Duodenal mucosa (tissue), 2 donors: ENCODE measurements at regions not wholly inside any gene's neighbourhood (a gene's known extent, or its start where the extent isn't known, plus 50 kb on each side); places are given as distances from the start of the nearest gene placed in this dataset.

Source experiments
- H3K27ac ChIP-seq: one replicate; pipeline ENCODE4 v1.7.0; 2013; ENCODE audit warnings: low read depth, low read length
- H3K27me3 ChIP-seq, 2 donors: one replicate each; pipeline ENCODE4 v1.7.0; 2013; ENCODE audit warnings: low read length in 2 of 2, control low read depth in 1 of 2; ENCODE audit not compliant: insufficient read depth in 2 of 2, control insufficient read depth in 1 of 2
- H3K36me3 ChIP-seq, 2 donors: one replicate each; pipeline ENCODE4 v1.7.0; 2013; ENCODE audit warnings: low read length in 2 of 2, control low read depth in 1 of 2; ENCODE audit not compliant: insufficient read depth in 2 of 2, control insufficient read depth in 1 of 2
- H3K4me1 ChIP-seq, 2 donors: one replicate each; pipeline ENCODE4 v1.7.0; 2013; ENCODE audit warnings: low read length in 2 of 2, control low read depth in 1 of 2; ENCODE audit not compliant: insufficient read depth in 2 of 2, control insufficient read depth in 1 of 2
- H3K4me3 ChIP-seq, 2 donors: one replicate each; pipeline ENCODE4 v1.7.0; 2013; ENCODE audit warnings: low read length in 2 of 2, low read depth in 1 of 2
- H3K9ac ChIP-seq, 2 donors: one replicate each; pipeline ENCODE4 v1.7.0; 2013; ENCODE audit warnings: low read length in 2 of 2, low read depth in 1 of 2
- H3K9me3 ChIP-seq, 2 donors: one replicate each; pipeline ENCODE4 v1.7.0; 2013; ENCODE audit warnings: low read length in 2 of 2, control low read depth in 1 of 2; ENCODE audit not compliant: control insufficient read depth in 1 of 2

DNA sequence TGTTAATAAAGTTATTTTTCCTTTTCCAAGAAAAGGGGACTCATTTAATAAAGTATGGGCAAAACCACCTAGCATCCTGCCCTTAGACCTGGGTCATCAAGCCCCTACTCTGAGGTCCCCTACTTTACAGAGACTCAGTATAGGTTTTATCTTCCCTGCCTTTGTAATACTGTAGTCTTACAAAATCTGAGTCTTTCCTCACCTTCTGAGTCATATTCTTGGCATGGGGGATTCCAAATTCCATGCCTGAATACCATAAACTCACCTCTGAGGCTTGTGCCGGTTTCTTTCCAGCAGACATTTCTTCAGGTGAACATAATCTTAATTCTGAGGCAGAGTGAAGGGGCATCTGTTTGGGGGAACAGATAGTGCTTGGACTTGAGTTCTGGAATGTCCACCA lies 282.5 kb downstream of the KCNA4 start:
- H3K4me3 ChIP-seq: no peak overlapping the region
- no peak overlapping the region for H3K27ac ChIP-seq
- H3K9me3 ChIP-seq: peaks cover 4 to 14% of the 10 kb centered on the region in 2 donors
- no peaks in the 10 kb centered on the region for H3K4me1 ChIP-seq
- no peak overlapping the region for H3K9ac ChIP-seq
- no peaks in the 10 kb centered on the region for H3K36me3 ChIP-seq
- no peaks in the 10 kb centered on the region for H3K27me3 ChIP-seq

DNA sequence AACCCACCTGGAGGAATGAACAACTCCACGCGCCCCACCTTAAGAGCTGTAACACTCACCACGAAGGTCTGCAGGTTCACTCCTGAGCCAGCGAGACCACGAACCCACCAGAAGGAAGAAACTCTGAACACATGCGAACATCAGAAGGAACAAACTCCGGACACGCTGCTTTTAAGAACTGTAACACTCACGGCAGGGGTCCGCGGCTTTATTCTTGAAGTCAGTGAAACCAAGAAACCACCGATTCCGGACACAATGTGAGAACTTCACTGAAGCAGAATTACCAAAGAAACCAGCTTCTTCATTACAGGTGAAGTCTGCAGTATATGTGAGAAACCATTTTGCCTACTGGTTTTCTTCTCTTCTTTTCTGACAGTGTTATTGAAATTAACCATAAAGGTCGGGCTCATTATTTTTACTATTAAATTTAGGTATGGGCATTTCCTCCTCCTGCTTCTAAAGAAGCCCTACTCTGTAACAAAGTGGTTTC lies 303.0 kb downstream of the KCNA4 start:
- no peak overlapping the region for H3K27ac ChIP-seq
- no peak overlapping the region for H3K9ac ChIP-seq
- H3K36me3 ChIP-seq: no peaks in the 10 kb centered on the region

DNA sequence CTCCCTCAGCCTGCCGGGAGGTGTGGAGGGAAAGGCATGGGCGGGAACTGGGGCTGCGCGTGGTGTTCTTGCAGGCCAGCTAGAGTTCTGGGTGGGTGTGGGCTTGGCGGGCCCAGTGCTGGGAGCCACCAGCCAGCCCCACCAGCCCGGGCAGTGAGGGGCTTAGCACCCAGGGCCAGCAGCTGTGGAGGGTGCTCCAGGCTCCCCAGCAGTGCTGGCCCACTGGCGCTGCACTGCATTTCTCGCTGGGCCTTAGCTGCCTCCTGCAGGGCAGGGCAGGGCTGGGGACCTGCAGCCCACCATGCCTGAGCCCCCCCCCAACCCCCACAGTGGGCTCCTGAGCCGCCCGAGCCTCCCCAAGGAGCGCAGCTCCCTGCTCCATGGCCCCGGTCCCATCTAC lies 304.2 kb downstream of the KCNA4 start:
- Histone ChIP-seq H3K9ac (no peak overlapping the region), H3K36me3 (no peaks in the 10 kb centered on the region), H3K27me3 (no peaks in the 10 kb centered on the region), H3K4me3 (no peak overlapping the region), H3K4me1 (no peaks in the 10 kb centered on the region), H3K9me3 (no peaks in the 10 kb centered on the region), H3K27ac (no peak overlapping the region)

More for the DNA sequence above, 303.0 kb downstream of the KCNA4 start:
- Histone ChIP-seq H3K4me1 (no peaks in the 10 kb centered on the region), H3K4me3 (no peak overlapping the region), H3K27me3 (no peaks in the 10 kb centered on the region), H3K9me3 (no peaks in the 10 kb centered on the region)

DNA sequence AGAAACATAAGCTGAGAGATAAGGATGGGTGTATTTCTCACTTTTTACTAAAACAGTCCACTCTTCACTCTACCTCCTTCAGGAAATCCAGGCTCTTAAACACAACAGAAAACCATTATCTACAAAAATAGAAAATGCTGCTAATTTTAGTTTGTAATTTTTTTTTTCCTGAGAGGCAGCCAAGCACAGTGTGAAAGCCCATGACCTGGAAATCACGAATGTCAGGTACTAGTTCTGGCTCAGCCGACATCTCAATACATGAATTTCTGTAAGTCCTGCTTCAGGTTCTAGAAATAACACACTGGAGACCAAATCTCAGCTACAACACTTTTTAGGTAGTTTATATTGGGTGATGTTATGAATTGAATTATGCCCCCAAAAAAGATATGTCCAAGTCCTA lies 308.9 kb downstream of the KCNA4 start:
- Histone ChIP-seq H3K4me3 (no peak overlapping the region), H3K4me1 (no peaks in the 10 kb centered on the region), H3K9ac (no peak overlapping the region), H3K27ac (no peak overlapping the region), H3K36me3 (no peaks in the 10 kb centered on the region), H3K9me3 (no peaks in the 10 kb centered on the region), H3K27me3 (no peaks in the 10 kb centered on the region)

DNA sequence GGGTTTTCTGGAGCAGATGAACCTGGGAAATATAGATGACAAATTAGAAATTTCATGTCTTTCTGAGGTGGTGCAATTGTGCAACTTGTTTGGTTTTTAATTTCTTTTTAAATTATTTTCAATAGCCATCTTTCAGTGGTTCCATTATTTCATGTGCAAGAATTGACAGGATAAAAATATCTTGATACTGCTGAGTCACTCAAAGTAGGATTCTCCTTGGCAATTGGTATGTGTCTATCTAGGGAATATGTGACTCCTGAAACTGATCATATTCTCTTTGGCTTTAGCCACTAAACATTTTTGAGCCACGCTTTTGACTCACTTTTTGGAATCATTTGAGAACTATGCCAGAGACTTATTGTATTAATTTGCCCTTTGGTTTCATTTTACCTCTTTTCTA lies 331.5 kb downstream of the KCNA4 start:
- H3K9ac ChIP-seq: no peak overlapping the region
- H3K9me3 ChIP-seq: peaks cover 4 to 8% of the 10 kb centered on the region in 2 donors
- no peak overlapping the region for H3K4me3 ChIP-seq
- H3K27me3 ChIP-seq: no peaks in the 10 kb centered on the region
- H3K36me3 ChIP-seq: no peaks in the 10 kb centered on the region
- no peaks in the 10 kb centered on the region for H3K4me1 ChIP-seq
- no peak overlapping the region for H3K27ac ChIP-seq

DNA sequence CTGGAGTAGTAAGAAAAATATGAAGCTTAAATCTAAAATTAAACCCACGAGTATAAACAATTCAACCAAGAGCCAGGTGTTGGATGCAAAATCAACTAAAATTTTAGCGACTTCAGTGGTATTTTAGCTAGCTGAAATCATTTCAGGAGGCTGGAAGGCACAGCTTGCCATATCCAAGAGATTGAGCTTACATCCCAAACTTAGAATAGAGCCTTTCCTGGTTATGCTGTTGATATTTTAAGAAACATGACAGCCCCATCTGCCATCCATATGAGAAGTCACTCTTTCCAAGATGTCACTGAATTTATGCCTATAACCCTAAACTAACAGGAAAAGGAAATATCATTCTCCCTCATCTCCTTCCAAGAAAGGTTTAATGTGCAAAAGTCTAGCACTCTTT lies 334.0 kb downstream of the KCNA4 start:
- Histone ChIP-seq H3K9ac (no peak overlapping the region), H3K27ac (no peak overlapping the region), H3K36me3 (no peaks in the 10 kb centered on the region), H3K4me3 (no peak overlapping the region), H3K27me3 (no peaks in the 10 kb centered on the region), H3K4me1 (no peaks in the 10 kb centered on the region), H3K9me3 (peaks cover 7 to 8% of the 10 kb centered on the region in 2 donors)

DNA sequence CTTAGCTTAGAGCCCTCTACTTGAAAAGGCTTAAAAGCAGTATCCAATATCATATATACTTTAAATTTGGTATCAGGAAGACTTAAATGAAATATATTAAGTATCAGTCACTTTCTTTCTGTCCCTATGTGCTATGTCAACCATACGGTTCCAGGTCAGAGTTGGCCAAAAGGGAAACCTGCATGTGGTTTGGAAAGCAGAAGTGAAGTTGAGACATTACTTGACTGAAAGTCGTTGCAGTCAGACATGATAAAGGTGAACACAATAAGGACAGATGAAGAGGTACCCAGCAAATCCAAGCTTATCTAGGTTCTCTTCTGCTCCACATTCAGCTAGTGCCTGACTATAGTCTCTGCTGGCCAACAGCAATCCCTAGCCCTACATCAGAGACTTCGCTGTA lies 336.8 kb downstream of the KCNA4 start:
- no peak overlapping the region for H3K4me3 ChIP-seq

DNA sequence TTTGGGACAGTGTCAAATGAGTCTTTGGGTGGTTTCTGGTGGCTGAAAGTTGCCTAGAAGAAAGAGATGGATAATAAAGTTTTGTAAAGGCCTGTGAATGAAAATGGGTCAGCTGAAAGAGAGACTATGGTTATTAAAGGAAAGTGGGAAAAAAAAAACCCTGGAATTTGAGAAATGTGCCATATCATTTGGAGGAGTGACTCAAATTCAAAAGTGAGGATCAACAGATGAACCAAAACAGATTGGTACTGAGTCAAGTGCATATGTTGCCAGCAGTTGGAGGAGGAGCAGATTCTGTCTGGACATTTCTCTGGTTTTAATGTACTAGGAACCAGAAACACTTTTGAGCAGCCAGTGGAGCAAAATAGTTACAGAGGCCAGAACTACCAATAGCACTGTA lies 339.8 kb downstream of the KCNA4 start:
- no peaks in the 10 kb centered on the region for H3K4me1 ChIP-seq
- H3K4me3 ChIP-seq: no peak overlapping the region
- H3K27me3 ChIP-seq: no peaks in the 10 kb centered on the region
- H3K9me3 ChIP-seq: peaks cover 4 to 5% of the 10 kb centered on the region in 2 donors
- H3K27ac ChIP-seq: no peak overlapping the region
- no peak overlapping the region for H3K9ac ChIP-seq
- no peaks in the 10 kb centered on the region for H3K36me3 ChIP-seq

More for the DNA sequence above, 336.8 kb downstream of the KCNA4 start:
- peaks cover 4 to 10% of the 10 kb centered on the region in 2 donors for H3K9me3 ChIP-seq
- no peak overlapping the region for H3K9ac ChIP-seq
- H3K27ac ChIP-seq: no peak overlapping the region
- no peaks in the 10 kb centered on the region for H3K36me3 ChIP-seq
- no peaks in the 10 kb centered on the region for H3K27me3 ChIP-seq
- H3K4me1 ChIP-seq: no peaks in the 10 kb centered on the region

DNA sequence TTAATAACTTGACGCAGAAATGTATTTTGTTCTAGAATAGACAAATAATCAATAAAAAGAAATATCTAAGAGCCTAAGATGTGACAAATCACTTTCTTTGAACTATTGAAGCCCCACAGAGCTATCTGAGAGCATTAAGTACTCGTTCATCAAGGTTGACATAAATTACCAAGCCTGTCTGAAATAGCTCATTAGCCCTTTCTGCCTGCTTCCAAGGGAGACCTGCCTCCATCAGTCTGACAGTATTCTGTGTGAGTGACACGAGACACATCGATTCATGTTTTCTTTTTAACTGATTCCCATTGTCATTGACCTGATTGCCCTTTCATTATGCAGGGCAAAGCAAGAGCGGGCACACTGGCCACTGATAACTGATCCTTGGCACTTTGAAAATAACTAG lies 347.5 kb downstream of the KCNA4 start:
- H3K9me3 ChIP-seq: peaks cover 0 to 4% of the 10 kb centered on the region in 2 donors
- H3K36me3 ChIP-seq: no peaks in the 10 kb centered on the region
- H3K4me3 ChIP-seq: no peak overlapping the region
- H3K4me1 ChIP-seq: no peaks in the 10 kb centered on the region
- no peak overlapping the region for H3K27ac ChIP-seq
- no peaks in the 10 kb centered on the region for H3K27me3 ChIP-seq
- no peak overlapping the region for H3K9ac ChIP-seq

DNA sequence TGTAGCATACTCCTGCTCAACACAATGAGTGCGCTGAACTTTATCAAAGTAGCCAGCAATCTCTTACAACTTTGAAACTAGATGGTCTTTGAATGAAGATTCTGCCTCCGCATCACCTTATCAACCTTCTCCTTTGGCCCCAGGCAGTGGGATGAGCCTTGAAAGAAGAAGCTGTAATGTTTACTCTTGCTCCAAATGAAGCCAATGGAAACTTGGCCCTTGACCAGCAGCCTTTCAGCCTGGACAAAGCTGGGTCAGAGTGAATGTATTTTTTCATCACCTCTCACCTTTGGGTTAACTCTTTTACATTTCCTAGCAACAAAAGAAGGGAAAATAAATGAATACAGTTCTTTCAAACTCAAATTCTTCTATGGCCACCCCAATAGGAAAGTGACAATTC lies 359.1 kb downstream of the KCNA4 start:
- no peak overlapping the region for H3K9ac ChIP-seq
- no peaks in the 10 kb centered on the region for H3K36me3 ChIP-seq
- no peak overlapping the region for H3K4me3 ChIP-seq
- no peaks in the 10 kb centered on the region for H3K4me1 ChIP-seq
- H3K9me3 ChIP-seq: peaks cover 9 to 13% of the 10 kb centered on the region in 2 donors
- no peak overlapping the region for H3K27ac ChIP-seq
- H3K27me3 ChIP-seq: no peaks in the 10 kb centered on the region

DNA sequence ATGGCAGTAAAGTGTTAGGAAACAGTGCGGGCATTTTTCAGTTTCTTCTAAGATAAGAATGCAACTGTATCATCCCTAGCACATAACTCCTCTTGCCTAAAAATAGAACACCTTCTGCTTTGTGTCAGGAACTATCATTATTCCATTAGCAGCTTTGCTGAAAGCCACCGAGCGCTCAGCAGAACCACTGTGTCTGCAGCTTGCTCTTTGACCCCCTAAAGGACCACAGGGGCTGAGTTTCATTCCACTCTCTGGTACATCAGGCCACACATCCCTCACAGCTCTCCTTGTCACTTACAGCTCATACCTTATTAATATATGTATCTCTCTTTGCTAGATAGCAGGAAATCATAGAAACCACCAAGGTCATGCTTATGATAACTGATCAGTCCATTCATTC lies 360.2 kb downstream of the KCNA4 start:
- H3K4me3 ChIP-seq: no peak overlapping the region
- H3K27ac ChIP-seq: no peak overlapping the region
- H3K27me3 ChIP-seq: no peaks in the 10 kb centered on the region
- H3K4me1 ChIP-seq: no peaks in the 10 kb centered on the region
- H3K9ac ChIP-seq: no peak overlapping the region
- H3K9me3 ChIP-seq: peaks cover under 1 to 7% of the 10 kb centered on the region in 2 donors
- H3K36me3 ChIP-seq: no peaks in the 10 kb centered on the region
